SU-DHL-6 (cell line): ENCODE measurements at regions not wholly inside any gene's neighbourhood (a gene's known extent, or its start where the extent isn't known, plus 50 kb on each side); places are given as distances from the start of the nearest gene placed in this dataset.

Experiments used
- H2AFZ ChIP-seq: fragments of 200-600 bp; sonication (generic); 2 replicates; pipeline ENCODE4 v1.6.1; 2014; ENCODE audit warnings: low read depth, mild to moderate bottlenecking, moderate library complexity, mixed read lengths, antibody characterized with exemption, low read length; ENCODE audit not compliant: severe bottlenecking
- H3F3A ChIP-seq: fragments of 200-600 bp; shearing (Covaris generic); 2 replicates; pipeline ENCODE4 v1.6.0; 2016; ENCODE audit warnings: antibody characterized with exemption, mild to moderate bottlenecking; ENCODE audit not compliant: insufficient read depth
- H3K27ac ChIP-seq: fragments of 200-600 bp; sonication (generic); 2 replicates; pipeline ENCODE4 v1.5.1; 2016; ENCODE audit warnings: low read depth, mild to moderate bottlenecking, low read length, moderate library complexity, mixed read lengths
- H3K27me3 ChIP-seq: fragments of 200-600 bp; sonication (generic), shearing (Covaris generic); 2 replicates; pipeline ENCODE4 v1.6.0; 2014; ENCODE audit warnings: mild to moderate bottlenecking, low read length
- H3K36me3 ChIP-seq: fragments of 200-600 bp; sonication (generic); 2 replicates; pipeline ENCODE4 v1.6.1; 2014; ENCODE audit warnings: mild to moderate bottlenecking, low read length, mixed read lengths
- H3K4me2 ChIP-seq: fragments of 300-600, 200-600 bp; shearing (Covaris generic), sonication (generic); 2 replicates; pipeline ENCODE4 v1.6.0; 2014; ENCODE audit warnings: low read length, low read depth, mild to moderate bottlenecking; ENCODE audit not compliant: poor library complexity, severe bottlenecking
- H3K4me3 ChIP-seq: fragments of 200-600 bp; sonication (generic); 2 replicates; pipeline ENCODE4 v1.5.1; 2014; ENCODE audit warnings: antibody characterized with exemption, low read length, mild to moderate bottlenecking, mixed read lengths; ENCODE audit not compliant: insufficient read depth, poor library complexity, severe bottlenecking
- H3K79me2 ChIP-seq: fragments of 200-600 bp; sonication (generic); 2 replicates; pipeline ENCODE4 v1.6.1; 2014; ENCODE audit warnings: mild to moderate bottlenecking, low read length, moderate library complexity; ENCODE audit not compliant: insufficient read depth
- H3K9ac ChIP-seq: fragments of 200-600 bp; sonication (generic); 2 replicates; pipeline ENCODE4 v1.7.0; 2014; ENCODE audit warnings: mild to moderate bottlenecking, low read length
- H3K9me2 ChIP-seq: fragments of 200-600 bp; sonication (generic); replicated peaks from 2 replicates; pipeline ENCODE4 v1.6.1; 2014; ENCODE audit warnings: low read length; ENCODE audit not compliant: insufficient read depth
- H3K9me3 ChIP-seq: fragments of 200-600 bp; sonication (generic); 2 replicates; pipeline ENCODE4 v1.6.1; 2014; ENCODE audit warnings: low read length, mixed read lengths; ENCODE audit not compliant: insufficient read depth
- H4K20me1 ChIP-seq: fragments of 200-600 bp; sonication (generic); 2 replicates; pipeline ENCODE4 v1.6.1; 2014; ENCODE audit warnings: low read depth, mild to moderate bottlenecking, antibody characterized with exemption, low read length, moderate library complexity, mixed read lengths
- CTCF ChIP-seq: fragments of 200-600 bp; sonication (generic); IDR thresholded peaks from one replicate; pipeline ENCODE4 v1.5.1; 2017; ENCODE audit warnings: antibody characterized with exemption, mild to moderate bottlenecking, low read length, moderate library complexity; ENCODE audit not compliant: insufficient read depth, poor library complexity, severe bottlenecking
- EZH2phosphoT487 ChIP-seq: fragments of 200-600 bp; sonication (generic), shearing (Covaris generic); conservative IDR thresholded peaks from 2 replicates; pipeline ENCODE4 v1.6.1; 2018; ENCODE audit warnings: mild to moderate bottlenecking, antibody characterized with exemption, low read length, moderate library complexity, mixed read lengths

- Histone ChIP-seq H3K9ac (no peak overlapping the region), H3K27me3 (no peaks in the 10 kb centered on the region)
- TF ChIP-seq CTCF (no peak), EZH2phosphoT487 (no peak)
These were observed 347.2 kb upstream of the NETO1 start for GRCh38 chr18:73214970-73215369.

GRCh38 chr18:73212442-73212841 is 344.7 kb upstream of the NETO1 start:
- H3F3A ChIP-seq = no peaks in the 10 kb centered on the region
- no peak for TF ChIP-seq CTCF
- no peak for TF ChIP-seq EZH2phosphoT487
- no peak overlapping the region for H2AFZ ChIP-seq
- no peaks in the 10 kb centered on the region for H4K20me1 ChIP-seq
- H3K4me3 ChIP-seq = no peak overlapping the region
- no peaks in the 10 kb centered on the region for H3K79me2 ChIP-seq
- no peak overlapping the region for H3K27ac ChIP-seq
- H3K9me3 ChIP-seq = no peaks in the 10 kb centered on the region
- H3K27me3 ChIP-seq = no peaks in the 10 kb centered on the region
- H3K9ac ChIP-seq = no peak overlapping the region
- no peaks in the 10 kb centered on the region for H3K36me3 ChIP-seq
- H3K9me2 ChIP-seq = no peaks in the 10 kb centered on the region; the same call in 1 of the 2 replicates
- no peak overlapping the region for H3K4me2 ChIP-seq

More at GRCh38 chr18:73214970-73215369, 347.2 kb upstream of the NETO1 start:
- Histone ChIP-seq H3K9me3 (peaks cover 11% of the 10 kb centered on the region; the same call in 1 of the 2 replicates), H3K4me3 (no peak overlapping the region), H3K4me2 (no peak overlapping the region), H2AFZ (no peak overlapping the region), H3K27ac (no peak overlapping the region), H3F3A (no peaks in the 10 kb centered on the region), H3K36me3 (no peaks in the 10 kb centered on the region), H4K20me1 (no peaks in the 10 kb centered on the region), H3K79me2 (no peaks in the 10 kb centered on the region), H3K9me2 (no peaks in the 10 kb centered on the region; the same call in 1 of the 2 replicates)

- Histone ChIP-seq H3K36me3 (no peaks in the 10 kb centered on the region), H3F3A (no peaks in the 10 kb centered on the region), H3K27me3 (no peaks in the 10 kb centered on the region), H2AFZ (no peak overlapping the region), H3K9ac (no peak overlapping the region), H3K9me2 (no peaks in the 10 kb centered on the region), H3K4me3 (no peak overlapping the region), H3K9me3 (no peaks in the 10 kb centered on the region), H3K4me2 (no peak overlapping the region), H4K20me1 (no peaks in the 10 kb centered on the region), H3K27ac (no peak overlapping the region), H3K79me2 (no peaks in the 10 kb centered on the region)
- TF ChIP-seq EZH2phosphoT487 (no peak), CTCF (no peak)
These were observed 334.2 kb upstream of the NETO1 start for GRCh38 chr18:73201940-73202339.
